SK-N-SH treated with all-trans-retinoic acid at 6 μM for 48 hours (cell line): ENCODE measurements at regions not wholly inside any gene's neighbourhood (a gene's known extent, or its start where the extent isn't known, plus 50 kb on each side); places are given as distances from the start of the nearest gene placed in this dataset.

ENCODE experiments used
- ATAC-seq: fragments of 200-7000 bp; cut with Tn5 transposase; 3 replicates; pipeline ENCODE4 v1.9.1; 2020; ENCODE audit warnings: mild to moderate bottlenecking, moderate library complexity
- ARNTL ChIP-seq: fragments of 450-650 bp; formaldehyde crosslinking; IDR thresholded peaks from 2 replicates; pipeline ENCODE4 v1.5.0; 2020; ENCODE audit warnings: low read depth, mild to moderate bottlenecking, moderate library complexity, borderline replicate concordance
- BACH2 ChIP-seq: fragments of 250-450 bp; sonication (Bioruptor Pico); IDR thresholded peaks from 2 replicates; pipeline ENCODE4 v1.9.0; 2021; ENCODE audit warnings: mild to moderate bottlenecking, borderline replicate concordance
- CREB5 ChIP-seq: fragments of 250-450 bp; sonication (Bioruptor Pico); IDR thresholded peaks from 2 replicates; pipeline ENCODE4 v1.5.1; 2020; ENCODE audit warnings: low read depth, mild to moderate bottlenecking, moderate library complexity
- CSDC2 ChIP-seq: fragments of 250-450 bp; sonication (Bioruptor Pico); IDR thresholded peaks from 2 replicates; pipeline ENCODE4 v1.5.0; 2020; ENCODE audit warnings: mild to moderate bottlenecking, moderate library complexity
- CSRNP3 ChIP-seq: fragments of 250-450 bp; sonication (Bioruptor Pico); IDR thresholded peaks from 2 replicates; pipeline ENCODE4 v1.5.1; 2021; ENCODE audit warnings: mild to moderate bottlenecking, moderate library complexity
- GLIS3 ChIP-seq: fragments of 250-450 bp; sonication (Bioruptor Pico); IDR thresholded peaks from 2 replicates; pipeline ENCODE4 v1.5.0; 2020; ENCODE audit warnings: mild to moderate bottlenecking, moderate library complexity
- ISL1 ChIP-seq: fragments of 250-450 bp; sonication (Bioruptor Pico); IDR thresholded peaks from 2 replicates; pipeline ENCODE4 v2.1.2; 2022; ENCODE audit warnings: mild to moderate bottlenecking, moderate library complexity
- OSR1 ChIP-seq: fragments of 250-450 bp; sonication (Bioruptor Pico); IDR thresholded peaks from 2 replicates; pipeline ENCODE4 v1.8.0; 2022; ENCODE audit warnings: moderate library complexity, mild to moderate bottlenecking, inconsistent platforms
- PATZ1 ChIP-seq: fragments of 250-450 bp; sonication (Bioruptor Pico); IDR thresholded peaks from 2 replicates; pipeline ENCODE4 v1.8.0; 2020; ENCODE audit warnings: mild to moderate bottlenecking, moderate library complexity, borderline replicate concordance
- PPARA ChIP-seq: fragments of 250-450 bp; sonication (Bioruptor Pico); IDR thresholded peaks from 2 replicates; pipeline ENCODE4 v1.5.0; 2020; ENCODE audit warnings: mild to moderate bottlenecking, borderline replicate concordance
- RARB ChIP-seq: fragments of 250-450 bp; sonication (Bioruptor Pico); IDR thresholded peaks from 2 replicates; pipeline ENCODE4 v1.8.0; 2021; ENCODE audit warnings: mild to moderate bottlenecking, moderate library complexity
- SNAI2 ChIP-seq: fragments of 250-450 bp; sonication (Bioruptor Pico); IDR thresholded peaks from 2 replicates; pipeline ENCODE4 v1.5.0; 2020; ENCODE audit warnings: mild to moderate bottlenecking, moderate library complexity
- TCF4 ChIP-seq: fragments of 250-450 bp; sonication (Bioruptor Pico); IDR thresholded peaks from 2 replicates; pipeline ENCODE4 v1.8.0; 2021; ENCODE audit warnings: mild to moderate bottlenecking, moderate library complexity, borderline replicate concordance
- ZC3H10 ChIP-seq: fragments of 250-450 bp; sonication (Bioruptor Pico); IDR thresholded peaks from 2 replicates; pipeline ENCODE4 v1.5.1; 2021; ENCODE audit warnings: mild to moderate bottlenecking, moderate library complexity
- ZFP3 ChIP-seq: fragments of 250-450 bp; sonication (Bioruptor Pico); IDR thresholded peaks from 2 replicates; pipeline ENCODE4 v1.5.0; 2020; ENCODE audit warnings: mild to moderate bottlenecking, moderate library complexity
- ZFP30 ChIP-seq: fragments of 450-650 bp; formaldehyde crosslinking; IDR thresholded peaks from 2 replicates; pipeline ENCODE4 v1.5.0; 2022; ENCODE audit warnings: mild to moderate bottlenecking, moderate library complexity
- ZNF565 ChIP-seq: fragments of 450-650 bp; formaldehyde crosslinking; conservative IDR thresholded peaks from 2 replicates; pipeline ENCODE4 v1.5.0; 2020; ENCODE audit warnings: low read depth, mild to moderate bottlenecking, moderate library complexity
- ZNF70 ChIP-seq: fragments of 450-650 bp; formaldehyde crosslinking; IDR thresholded peaks from 2 replicates; pipeline ENCODE4 v1.5.0; 2020; ENCODE audit warnings: mild to moderate bottlenecking, moderate library complexity
- ZNF8 ChIP-seq: fragments of 450-650 bp; formaldehyde crosslinking; IDR thresholded peaks from 2 replicates; pipeline ENCODE4 v1.5.0; 2020; ENCODE audit warnings: mild to moderate bottlenecking, moderate library complexity

- no peak for ATAC-seq
- TF ChIP-seq ZC3H10 (CRISPR knock-in tag) (no peak), CREB5 (CRISPR knock-in tag) (no peak)
These were observed 228.5 kb upstream of the ADAMTS3 start for GRCh38 chr4:72797486-72797885.

- ATAC-seq, result no peak
These were observed 222.0 kb upstream of the ADAMTS3 start for GRCh38 chr4:72791054-72791453.

GRCh38 chr4:72786401-72786990 lies 217.5 kb upstream of the ADAMTS3 start:
- TF ChIP-seq TCF4 (CRISPR knock-in tag) (no peak), OSR1 (no peak), BACH2 (CRISPR knock-in tag) (no peak), ISL1 (no peak), ZNF8 (no peak), PATZ1 (CRISPR knock-in tag) (no peak), PPARA (CRISPR knock-in tag) (no peak), RARB (CRISPR knock-in tag) (no peak), CREB5 (CRISPR knock-in tag) (no peak), ZNF70 (CRISPR knock-in tag) (no peak), ZFP3 (CRISPR knock-in tag) (no peak), ARNTL (no peak), ZC3H10 (CRISPR knock-in tag) (no peak), ZNF565 (CRISPR knock-in tag) (no peak)
- no peak for ATAC-seq

More at GRCh38 chr4:72791054-72791453, 222.0 kb upstream of the ADAMTS3 start:
- TF ChIP-seq CREB5 (CRISPR knock-in tag) (no peak), SNAI2 (CRISPR knock-in tag) (no peak), ZFP30 (no peak), CSDC2 (CRISPR knock-in tag) (no peak), ZNF8 (no peak), ZFP3 (CRISPR knock-in tag) (no peak), TCF4 (CRISPR knock-in tag) (no peak), CSRNP3 (CRISPR knock-in tag) (no peak), GLIS3 (CRISPR knock-in tag) (no peak), ISL1 (no peak), RARB (CRISPR knock-in tag) (no peak), PATZ1 (CRISPR knock-in tag) (no peak), ZNF70 (CRISPR knock-in tag) (no peak), ARNTL (no peak), PPARA (CRISPR knock-in tag) (no peak), ZC3H10 (CRISPR knock-in tag) (no peak)
- TF ChIP-seq, all 23 proteins: peak for 0
